Calu3 (cell line): ENCODE measurements at regions not wholly inside any gene's neighbourhood (a gene's known extent, or its start where the extent isn't known, plus 50 kb on each side); places are given as distances from the start of the nearest gene placed in this dataset.

Source experiments
- BruUV-seq: library from RNA; stranded (reverse); fragments of 400-500 nt; replicated peaks from 2 replicates; lab custom pipeline; 2021; lab: Mats Ljungman, UMichigan
- CTCF ChIA-PET: fragments of 300-600 bp; sonication (Branson Sonifier 250); formaldehyde crosslinking; loops from one replicate; lab custom pipeline; 2022; ENCODE audit warnings: antibody characterized with exemption; lab: Charles Lee
- DNase-seq: peaks from one replicate; pipeline ENCODE4 v3.0.0; 2022
- H3K27ac Mint-ChIP-seq: one replicate; pipeline ENCODE4 v1.8.0; 2022; ENCODE audit warnings: mixed read lengths; ENCODE audit not compliant: unreplicated experiment
- H3K27me3 Mint-ChIP-seq: one replicate; pipeline ENCODE4 v1.8.0; 2022; ENCODE audit warnings: mixed read lengths; ENCODE audit not compliant: unreplicated experiment
- H3K36me3 Mint-ChIP-seq: one replicate; pipeline ENCODE4 v1.8.0; 2022; ENCODE audit warnings: mild to moderate bottlenecking, moderate library complexity, mixed read lengths; ENCODE audit not compliant: insufficient read depth, unreplicated experiment
- H3K4me1 Mint-ChIP-seq: one replicate; pipeline ENCODE4 v1.8.0; 2022; ENCODE audit warnings: mild to moderate bottlenecking, low read depth, mixed read lengths; ENCODE audit not compliant: unreplicated experiment
- H3K4me3 Mint-ChIP-seq: one replicate; pipeline ENCODE4 v1.8.0; 2022; ENCODE audit warnings: mild to moderate bottlenecking, low read depth, moderate library complexity, mixed read lengths; ENCODE audit not compliant: unreplicated experiment
- H3K9me3 Mint-ChIP-seq: one replicate; pipeline ENCODE4 v1.8.0; 2022; ENCODE audit warnings: low read depth, mixed read lengths; ENCODE audit not compliant: unreplicated experiment
- CTCF ChIP-seq: fragments of 200-600 bp; IDR thresholded peaks from one replicate; pipeline ENCODE4 v1.8.0; 2022; ENCODE audit warnings: antibody characterized with exemption; ENCODE audit not compliant: unreplicated experiment
- intact Hi-C: fragments of 100-400 bp; cut with micrococcal nuclease; formaldehyde crosslinking; loops from one replicate; pipeline ENCODE4 v1.10.0; 2022; ENCODE audit not compliant: unreplicated experiment

- CTCF ChIA-PET = no interaction called here
- DNase-seq = no peak
- no peaks in the 10 kb centered on the region for H3K27me3 Mint-ChIP-seq
- no peaks in the 10 kb centered on the region for H3K9me3 Mint-ChIP-seq
- H3K4me3 Mint-ChIP-seq = no peak overlapping the region
- no peaks in the 10 kb centered on the region for H3K4me1 Mint-ChIP-seq
- TF ChIP-seq CTCF = no peak
- no peaks in the 10 kb centered on the region for H3K36me3 Mint-ChIP-seq
- no peak overlapping the region for H3K27ac Mint-ChIP-seq
- intact Hi-C loops = no loop called here
- BruUV-seq = no TSS peak
Measured at GRCh38 chr3:148126956-148127355, 570.7 kb upstream of the AGTR1 start.

GRCh38 chr3:148128136-148128535 lies 569.6 kb upstream of the AGTR1 start:
- intact Hi-C loops = no loop called here
- Mint-ChIP-seq H3K4me1 (peaks cover 7% of the 10 kb centered on the region), H3K9me3 (peaks cover 7% of the 10 kb centered on the region), H3K36me3 (no peaks in the 10 kb centered on the region), H3K27me3 (no peaks in the 10 kb centered on the region), H3K27ac (no peak overlapping the region), H3K4me3 (no peak overlapping the region)
- no peak for TF ChIP-seq CTCF
- no peak for DNase-seq
- CTCF ChIA-PET = no interaction called here
- no TSS peak for BruUV-seq

GRCh38 chr3:148131990-148132638 lies 565.6 kb upstream of the AGTR1 start:
- H3K4me3 Mint-ChIP-seq = no peak overlapping the region
- intact Hi-C loops = no loop called here
- TF ChIP-seq CTCF = no peak
- CTCF ChIA-PET = no interaction called here
- no peaks in the 10 kb centered on the region for H3K27me3 Mint-ChIP-seq
- no peak for DNase-seq
- no peaks in the 10 kb centered on the region for H3K36me3 Mint-ChIP-seq
- peaks cover 7% of the 10 kb centered on the region for H3K4me1 Mint-ChIP-seq
- no TSS peak for BruUV-seq
- H3K27ac Mint-ChIP-seq = no peak overlapping the region
- peaks cover 9% of the 10 kb centered on the region for H3K9me3 Mint-ChIP-seq

GRCh38 chr3:148136816-148137215 lies 560.9 kb upstream of the AGTR1 start:
- TF ChIP-seq CTCF = no peak
- no peaks in the 10 kb centered on the region for H3K36me3 Mint-ChIP-seq
- no peak for DNase-seq
- H3K4me1 Mint-ChIP-seq = peaks cover 7% of the 10 kb centered on the region
- H3K27ac Mint-ChIP-seq = no peak overlapping the region
- intact Hi-C loops = no loop called here
- BruUV-seq = no TSS peak
- no peaks in the 10 kb centered on the region for H3K27me3 Mint-ChIP-seq
- CTCF ChIA-PET = interaction anchor here (0.6 kb wide), 1 partner anchor 270 kb away, joined by 9 read pairs; no protein-coding TSS in a partner anchor
- peaks cover 9% of the 10 kb centered on the region for H3K9me3 Mint-ChIP-seq
- H3K4me3 Mint-ChIP-seq = no peak overlapping the region
